ENCODE measurements at regions not wholly inside any gene's neighbourhood (a gene's known extent, or its start where the extent isn't known, plus 50 kb on each side); places are given as distances from the start of the nearest gene placed in this dataset.

- TF ChIP-seq POLR2A (IDR thresholded peaks at IDR 0.05; ENCODE audit: low read length) (no peak), GATA1 (IDR thresholded peaks at IDR 0.05; ENCODE audit: low read depth, low read length) (no peak)
These were observed 53.1 kb upstream of the RUNX3 start for GRCh38 chr1:24983006-24983680.
